Tibial nerve (tissue), 3 donors: ENCODE measurements at regions not wholly inside any gene's neighbourhood (a gene's known extent, or its start where the extent isn't known, plus 50 kb on each side); places are given as distances from the start of the nearest gene placed in this dataset.

Experiments used
- POLR2A ChIP-seq, 2 donors: fragments of 450-650 bp; IDR thresholded peaks; one replicate each; pipeline ENCODE4 v1.6.1; 2017; ENCODE audit warnings: antibody characterized with exemption in 2 of 2, mild to moderate bottlenecking in 2 of 2, moderate library complexity in 2 of 2
- TF ChIP-seq, protein P1 (sequence below), 5 experiments: fragments of 200-600 bp in 3 of 5; fragments of 450-650 bp in 2 of 5; sonication (generic) in 3 of 5; IDR thresholded peaks; one replicate each; pipeline ENCODE4 v1.5.1; 2016 to 2019; ENCODE audit warnings: antibody characterized with exemption in 5 of 5, mild to moderate bottlenecking in 3 of 5, moderate library complexity in 2 of 5

DNA sequence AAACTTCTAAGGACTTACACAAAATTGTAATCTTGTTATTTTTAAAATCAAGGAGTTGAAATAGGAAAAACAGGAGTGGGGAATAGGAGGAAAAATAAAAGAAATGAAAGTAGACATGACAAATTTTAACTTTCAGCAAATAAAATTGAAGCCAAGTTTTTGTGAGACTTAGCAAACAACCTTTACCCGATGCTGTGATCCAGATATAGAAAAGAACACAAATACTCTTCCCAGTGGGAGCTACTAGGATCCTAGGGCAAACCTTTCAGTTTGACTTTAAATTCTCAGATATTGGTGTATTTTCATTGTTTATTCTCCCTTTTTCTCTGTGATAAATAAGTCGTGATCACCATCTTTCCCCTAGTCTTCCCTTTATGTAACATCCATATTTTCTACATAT, 968.7 kb upstream of the CITED2 start:
- TF ChIP-seq POLR2A (IDR thresholded peaks at IDR 0.05), result no peak
- TF ChIP-seq, protein P1, sequence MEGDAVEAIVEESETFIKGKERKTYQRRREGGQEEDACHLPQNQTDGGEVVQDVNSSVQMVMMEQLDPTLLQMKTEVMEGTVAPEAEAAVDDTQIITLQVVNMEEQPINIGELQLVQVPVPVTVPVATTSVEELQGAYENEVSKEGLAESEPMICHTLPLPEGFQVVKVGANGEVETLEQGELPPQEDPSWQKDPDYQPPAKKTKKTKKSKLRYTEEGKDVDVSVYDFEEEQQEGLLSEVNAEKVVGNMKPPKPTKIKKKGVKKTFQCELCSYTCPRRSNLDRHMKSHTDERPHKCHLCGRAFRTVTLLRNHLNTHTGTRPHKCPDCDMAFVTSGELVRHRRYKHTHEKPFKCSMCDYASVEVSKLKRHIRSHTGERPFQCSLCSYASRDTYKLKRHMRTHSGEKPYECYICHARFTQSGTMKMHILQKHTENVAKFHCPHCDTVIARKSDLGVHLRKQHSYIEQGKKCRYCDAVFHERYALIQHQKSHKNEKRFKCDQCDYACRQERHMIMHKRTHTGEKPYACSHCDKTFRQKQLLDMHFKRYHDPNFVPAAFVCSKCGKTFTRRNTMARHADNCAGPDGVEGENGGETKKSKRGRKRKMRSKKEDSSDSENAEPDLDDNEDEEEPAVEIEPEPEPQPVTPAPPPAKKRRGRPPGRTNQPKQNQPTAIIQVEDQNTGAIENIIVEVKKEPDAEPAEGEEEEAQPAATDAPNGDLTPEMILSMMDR (IDR thresholded peaks at IDR 0.05), result no peak
